Spleen (tissue), 11 donors: ENCODE measurements at regions not wholly inside any gene's neighbourhood (a gene's known extent, or its start where the extent isn't known, plus 50 kb on each side); places are given as distances from the start of the nearest gene placed in this dataset.

Source experiments
- DNase-seq: peaks from one replicate; pipeline ENCODE4 v3.0.0-alpha.2; 2020
- H3K27ac ChIP-seq, 8 donors: fragments of 200-600 bp; sonication (generic) in 7 of 8; 1 replicate in 4 of 8; 2 replicates in 4 of 8; pipeline versions ENCODE4 v1.5.0 to v1.8.0; 2016 to 2021; ENCODE audit warnings: inconsistent platforms in 4 of 8, mild to moderate bottlenecking in 4 of 8, moderate library complexity in 1 of 8
- H3K27me3 ChIP-seq, 7 donors: fragments of 200-600 bp; sonication (generic) in 6 of 7; replicated peaks in 1 of 7; 1 replicate in 4 of 7; 2 replicates in 3 of 7; pipeline versions ENCODE4 v1.5.0 to v1.8.0; 2016 to 2021; ENCODE audit warnings: inconsistent platforms in 3 of 7, mild to moderate bottlenecking in 1 of 7
- H3K36me3 ChIP-seq, 6 donors: fragments of 200-600 bp; sonication (generic) in 5 of 6; 1 replicate in 4 of 6; 2 replicates in 2 of 6; pipeline versions ENCODE4 v1.5.0 to v1.8.0; 2016 to 2021; ENCODE audit warnings: inconsistent platforms in 2 of 6
- H3K4me1 ChIP-seq, 6 donors: fragments of 200-600 bp; sonication (generic) in 5 of 6; 1 replicate in 3 of 6; 2 replicates in 3 of 6; pipeline versions ENCODE4 v1.5.0 to v1.8.0; 2016 to 2021; ENCODE audit warnings: inconsistent platforms in 3 of 6
- H3K4me3 ChIP-seq, 8 donors: fragments of 200-600 bp; sonication (generic) in 7 of 8; 1 replicate in 4 of 8; 2 replicates in 4 of 8; pipeline versions ENCODE4 v1.5.0 to v1.8.0; 2016 to 2021; ENCODE audit warnings: inconsistent platforms in 4 of 8, mild to moderate bottlenecking in 4 of 8, moderate library complexity in 2 of 8
- H3K9me3 ChIP-seq, 8 donors: fragments of 200-600 bp; sonication (generic) in 7 of 8; 1 replicate in 4 of 8; 2 replicates in 4 of 8; pipeline versions ENCODE4 v1.5.0 to v1.8.0; 2016 to 2021; ENCODE audit warnings: inconsistent platforms in 4 of 8
- POLR2A ChIP-seq, 3 donors: fragments of 450-650 bp; IDR thresholded peaks; one replicate each; pipeline ENCODE4 v1.5.1; 2017; ENCODE audit warnings: antibody characterized with exemption in 3 of 3, mild to moderate bottlenecking in 1 of 3
- POLR2AphosphoS5 ChIP-seq, 3 donors: sonication (generic); formaldehyde crosslinking; IDR thresholded peaks; one replicate each; pipeline ENCODE4 v1.5.1; 2017; ENCODE audit warnings: antibody characterized with exemption in 3 of 3
- WGBS, 5 donors: extraction: QIAGEN DNeasy Blood & Tissue Kit in 3 of 5; methylation state at CpG; one replicate each; pipeline versions ENCODE4 v1.1.5 to v1.1.7; 2013 to 2018; 5-methylcytosine and 5-hydroxymethylcytosine counted together
- intact Hi-C: fragments of 100-400 bp; cut with DNase I; formaldehyde crosslinking; loops from one replicate; pipeline ENCODE4 v1.15.0; 2023; ENCODE audit warnings: low total_unique reads
- TF ChIP-seq, protein P1 (sequence below), 11 experiments: fragments of 200-600 bp in 7 of 11; fragments of 450-650 bp in 4 of 11; sonication (generic) in 4 of 11; IDR thresholded peaks in 8 of 11; conservative IDR thresholded peaks in 3 of 11; 1 replicate in 7 of 11; 2 replicates in 4 of 11; pipeline versions ENCODE4 v1.4.0 to v1.8.0; 2016 to 2021; ENCODE audit warnings: antibody characterized with exemption in 11 of 11, inconsistent platforms in 4 of 11, mild to moderate bottlenecking in 1 of 11
- donor health status: healthy with polysubstance abuse.
- donor health status: DM: no; HTN: no; CAD: no; lungs with moderate emphysema.
- donor health status: DM: no; HTN: no; CAD: no.
- donor health status: Bipolar disorder and iron deficiency.
- donor health status: healthy.
- donor health status: DM: no; HTN: no; CAD: no.
- donor health status: DM: yes; HTN: yes; CAD: no.

DNA sequence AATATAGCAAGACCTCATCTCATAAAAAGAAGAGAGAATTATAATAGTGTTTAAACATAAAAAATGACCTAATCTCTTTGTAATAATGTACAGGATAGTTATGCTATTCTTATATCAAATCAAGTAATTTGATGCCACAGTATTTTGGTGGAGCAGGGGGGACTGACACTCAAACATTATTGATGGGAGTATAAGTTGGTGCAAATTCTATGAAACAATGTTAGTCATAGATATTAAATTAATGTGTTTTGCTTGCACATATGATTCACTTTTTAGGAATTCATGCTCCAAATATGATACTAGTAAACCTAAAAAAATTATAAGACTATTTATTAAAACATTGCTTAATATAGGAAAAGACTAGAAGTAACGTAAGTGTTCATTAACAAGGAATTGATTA lies 256.1 kb upstream of the SYT4 start:
- intact Hi-C loops = no loop called here
- H3K4me3 ChIP-seq = no peak overlapping the region
- no peak overlapping the region for H3K27ac ChIP-seq
- H3K27me3 ChIP-seq = no peaks in the 10 kb centered on the region
- H3K9me3 ChIP-seq = no peaks in the 10 kb centered on the region
- 90 to 97% (median 92%) methylated on average over 1 of the region's 1 CpG for WGBS, 5 donors
- TF ChIP-seq POLR2AphosphoS5 (IDR thresholded peaks at IDR 0.05) (no peak), POLR2A (IDR thresholded peaks at IDR 0.05) (no peak)
- TF ChIP-seq, protein P1, sequence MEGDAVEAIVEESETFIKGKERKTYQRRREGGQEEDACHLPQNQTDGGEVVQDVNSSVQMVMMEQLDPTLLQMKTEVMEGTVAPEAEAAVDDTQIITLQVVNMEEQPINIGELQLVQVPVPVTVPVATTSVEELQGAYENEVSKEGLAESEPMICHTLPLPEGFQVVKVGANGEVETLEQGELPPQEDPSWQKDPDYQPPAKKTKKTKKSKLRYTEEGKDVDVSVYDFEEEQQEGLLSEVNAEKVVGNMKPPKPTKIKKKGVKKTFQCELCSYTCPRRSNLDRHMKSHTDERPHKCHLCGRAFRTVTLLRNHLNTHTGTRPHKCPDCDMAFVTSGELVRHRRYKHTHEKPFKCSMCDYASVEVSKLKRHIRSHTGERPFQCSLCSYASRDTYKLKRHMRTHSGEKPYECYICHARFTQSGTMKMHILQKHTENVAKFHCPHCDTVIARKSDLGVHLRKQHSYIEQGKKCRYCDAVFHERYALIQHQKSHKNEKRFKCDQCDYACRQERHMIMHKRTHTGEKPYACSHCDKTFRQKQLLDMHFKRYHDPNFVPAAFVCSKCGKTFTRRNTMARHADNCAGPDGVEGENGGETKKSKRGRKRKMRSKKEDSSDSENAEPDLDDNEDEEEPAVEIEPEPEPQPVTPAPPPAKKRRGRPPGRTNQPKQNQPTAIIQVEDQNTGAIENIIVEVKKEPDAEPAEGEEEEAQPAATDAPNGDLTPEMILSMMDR (IDR thresholded peaks at IDR 0.05 in 8 of 11, conservative IDR thresholded peaks at IDR 0.05 in 3 of 11) = no peak
- no peak for DNase-seq
- H3K36me3 ChIP-seq = no peaks in the 10 kb centered on the region
- H3K4me1 ChIP-seq = no peaks in the 10 kb centered on the region

DNA sequence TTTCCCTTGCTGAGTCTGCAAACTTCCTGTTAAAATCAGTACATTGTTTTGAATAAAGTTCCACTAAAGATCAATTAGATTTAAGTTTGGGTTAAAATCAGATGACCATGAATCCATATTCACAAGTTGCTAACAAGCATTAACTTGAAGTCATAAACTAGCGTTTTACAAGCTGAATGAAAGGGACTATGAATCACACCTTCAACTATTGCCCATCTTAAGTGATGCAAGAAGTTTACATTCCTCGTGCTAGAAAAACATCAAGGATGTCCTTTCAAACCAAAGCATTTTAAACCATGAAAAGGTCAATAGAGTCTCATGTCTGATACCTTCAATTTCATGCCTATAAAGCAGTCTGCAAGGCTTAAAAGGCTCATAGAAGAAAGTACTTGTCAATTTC lies 257.2 kb upstream of the SYT4 start:
- no peaks in the 10 kb centered on the region for H3K27me3 ChIP-seq
- intact Hi-C loops = no loop called here
- H3K9me3 ChIP-seq = no peaks in the 10 kb centered on the region
- no peaks in the 10 kb centered on the region for H3K36me3 ChIP-seq
- no peak overlapping the region for H3K4me3 ChIP-seq
- H3K4me1 ChIP-seq = no peaks in the 10 kb centered on the region
- no peak for TF ChIP-seq POLR2AphosphoS5 (IDR thresholded peaks at IDR 0.05)
- no peak for TF ChIP-seq POLR2A (IDR thresholded peaks at IDR 0.05)
- TF ChIP-seq, protein P1 (IDR thresholded peaks at IDR 0.05 in 8 of 11, conservative IDR thresholded peaks at IDR 0.05 in 3 of 11) = no peak
- no peak overlapping the region for H3K27ac ChIP-seq
- 56 to 72% (median 59%) methylated on average over 2 of the region's 2 CpGs for WGBS, 5 donors
- DNase-seq = no peak

DNA sequence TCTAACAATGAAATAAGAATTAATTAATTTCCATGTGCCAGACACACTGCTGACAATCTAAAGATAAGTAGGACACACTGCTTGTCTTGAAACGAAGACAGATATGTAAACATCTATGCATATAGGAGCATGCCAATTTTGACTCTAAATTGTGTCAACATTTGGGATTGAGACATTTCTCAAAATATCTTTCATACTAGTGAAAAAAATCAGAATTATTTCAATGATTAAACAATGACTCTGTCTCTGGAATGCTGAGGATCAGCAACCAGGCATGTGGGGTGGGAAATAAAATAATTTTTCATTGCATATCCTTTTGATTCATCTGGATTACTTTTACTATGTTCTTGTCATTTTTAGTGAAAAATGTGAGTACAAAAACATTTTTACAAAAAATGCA lies 262.6 kb upstream of the SYT4 start:
- Histone ChIP-seq H3K27ac (no peak overlapping the region), H3K27me3 (no peaks in the 10 kb centered on the region), H3K4me3 (no peak overlapping the region), H3K4me1 (no peaks in the 10 kb centered on the region), H3K36me3 (no peaks in the 10 kb centered on the region), H3K9me3 (peaks cover 0 to 2% (median 0%) of the 10 kb centered on the region in 8 donors)
- no peak for DNase-seq
- intact Hi-C loops = no loop called here
- TF ChIP-seq POLR2A (IDR thresholded peaks at IDR 0.05) = no peak
- TF ChIP-seq, protein P1 (IDR thresholded peaks at IDR 0.05 in 8 of 11, conservative IDR thresholded peaks at IDR 0.05 in 3 of 11) = no peak
- no peak for TF ChIP-seq POLR2AphosphoS5 (IDR thresholded peaks at IDR 0.05)
- WGBS, 5 donors = 45 to 70% (median 62%) methylated on average over 1 of the region's 1 CpG

DNA sequence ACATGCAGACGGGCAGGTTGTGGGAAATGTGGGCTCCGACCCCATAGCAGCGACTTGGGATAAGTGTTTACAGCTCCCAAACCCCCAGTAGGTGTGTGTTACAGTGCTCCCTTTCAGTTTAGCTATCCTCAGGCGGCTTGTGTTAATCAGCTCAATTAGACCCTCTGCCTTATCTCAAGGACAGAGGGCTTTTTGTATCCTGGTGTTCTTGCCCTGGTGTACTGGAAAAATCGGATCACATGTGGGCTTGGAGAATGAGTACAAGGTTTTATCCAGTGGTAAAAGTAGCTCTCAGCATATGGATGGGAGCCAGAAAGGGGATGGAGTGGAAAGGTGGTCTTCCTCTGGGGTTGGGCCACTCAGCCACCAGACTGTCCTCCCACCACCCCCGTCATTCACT lies 264.7 kb upstream of the SYT4 start:
- Histone ChIP-seq H3K4me3 (no peak overlapping the region), H3K36me3 (no peaks in the 10 kb centered on the region), H3K27me3 (no peaks in the 10 kb centered on the region), H3K27ac (no peak overlapping the region), H3K9me3 (peaks cover 0 to 3% (median 0%) of the 10 kb centered on the region in 8 donors), H3K4me1 (no peaks in the 10 kb centered on the region)
- TF ChIP-seq POLR2A (IDR thresholded peaks at IDR 0.05) = no peak
- no peak for TF ChIP-seq POLR2AphosphoS5 (IDR thresholded peaks at IDR 0.05)
- TF ChIP-seq, protein P1 (IDR thresholded peaks at IDR 0.05 in 8 of 11, conservative IDR thresholded peaks at IDR 0.05 in 3 of 11) = no peak
- intact Hi-C loops = no loop called here
- WGBS, 5 donors = 78 to 90% (median 83%) methylated on average over 6 of the region's 6 CpGs
- no peak for DNase-seq
